DOHH2 (cell line): ENCODE measurements at regions not wholly inside any gene's neighbourhood (a gene's known extent, or its start where the extent isn't known, plus 50 kb on each side); places are given as distances from the start of the nearest gene placed in this dataset.

ENCODE experiments used
- H3F3A ChIP-seq: fragments of 200-600 bp; sonication (generic), shearing (Covaris generic); 2 replicates; pipeline ENCODE4 v1.6.0; 2016; ENCODE audit warnings: antibody characterized with exemption, mild to moderate bottlenecking; ENCODE audit not compliant: control insufficient read depth, insufficient read depth
- H3K27ac ChIP-seq: fragments of 200-600 bp; sonication (generic); 2 replicates; pipeline ENCODE4 v1.5.1; 2014; ENCODE audit warnings: low read depth, mild to moderate bottlenecking, low read length, moderate library complexity
- H3K27me3 ChIP-seq: fragments of 200-600 bp; sonication (generic); 2 replicates; pipeline ENCODE4 v1.6.1; 2014; ENCODE audit warnings: mild to moderate bottlenecking, low read length, mixed read lengths; ENCODE audit not compliant: control insufficient read depth
- H3K36me3 ChIP-seq: fragments of 200-600 bp; sonication (generic); 2 replicates; pipeline ENCODE4 v1.6.1; 2014; ENCODE audit warnings: mild to moderate bottlenecking, low read length, moderate library complexity, mixed read lengths; ENCODE audit not compliant: control insufficient read depth
- H3K4me1 ChIP-seq: fragments of 200-600 bp; sonication (generic); 2 replicates; pipeline ENCODE4 v1.6.1; 2014; ENCODE audit warnings: mild to moderate bottlenecking, low read length, mixed read lengths; ENCODE audit not compliant: control insufficient read depth
- H3K4me2 ChIP-seq: fragments of 200-600 bp; sonication (generic); 2 replicates; pipeline ENCODE4 v1.6.0; 2014; ENCODE audit warnings: mild to moderate bottlenecking, low read length, moderate library complexity
- H3K4me3 ChIP-seq: fragments of 200-600 bp; sonication (generic); 2 replicates; pipeline ENCODE4 v1.5.1; 2014; ENCODE audit warnings: mild to moderate bottlenecking, low read length, mixed read lengths
- H3K79me2 ChIP-seq: fragments of 200-600 bp; sonication (generic); 2 replicates; pipeline ENCODE4 v1.6.1; 2014; ENCODE audit warnings: mild to moderate bottlenecking, low read length, mixed read lengths; ENCODE audit not compliant: control insufficient read depth
- H3K9me2 ChIP-seq: fragments of 200-600 bp; sonication (generic); replicated peaks from 2 replicates; pipeline ENCODE4 v1.6.1; 2014; ENCODE audit warnings: mild to moderate bottlenecking, low read length, mixed read lengths; ENCODE audit not compliant: control insufficient read depth
- H3K9me3 ChIP-seq: fragments of 200-600 bp; sonication (generic); 2 replicates; pipeline ENCODE4 v1.6.1; 2014; ENCODE audit warnings: antibody characterized with exemption, low read length, mixed read lengths; ENCODE audit not compliant: control insufficient read depth, insufficient read depth
- H4K20me1 ChIP-seq: fragments of 200-600 bp; sonication (generic); 2 replicates; pipeline ENCODE4 v1.6.0; 2014; ENCODE audit warnings: low read depth, mild to moderate bottlenecking, antibody characterized with exemption, low read length, moderate library complexity; ENCODE audit not compliant: control insufficient read depth, insufficient read depth
- EZH2phosphoT487 ChIP-seq: fragments of 200-600 bp; sonication (generic); IDR thresholded peaks from 2 replicates; pipeline ENCODE4 v1.6.1; 2017; ENCODE audit warnings: borderline replicate concordance, mild to moderate bottlenecking, antibody characterized with exemption, low read length, moderate library complexity, mixed read lengths
- TF ChIP-seq, protein P1 (sequence below): fragments of 200-600 bp; sonication (generic); IDR thresholded peaks from one replicate; pipeline ENCODE4 v1.5.1; 2014; ENCODE audit warnings: antibody characterized with exemption, mild to moderate bottlenecking, low read depth, low read length; ENCODE audit not compliant: poor library complexity, severe bottlenecking

DNA sequence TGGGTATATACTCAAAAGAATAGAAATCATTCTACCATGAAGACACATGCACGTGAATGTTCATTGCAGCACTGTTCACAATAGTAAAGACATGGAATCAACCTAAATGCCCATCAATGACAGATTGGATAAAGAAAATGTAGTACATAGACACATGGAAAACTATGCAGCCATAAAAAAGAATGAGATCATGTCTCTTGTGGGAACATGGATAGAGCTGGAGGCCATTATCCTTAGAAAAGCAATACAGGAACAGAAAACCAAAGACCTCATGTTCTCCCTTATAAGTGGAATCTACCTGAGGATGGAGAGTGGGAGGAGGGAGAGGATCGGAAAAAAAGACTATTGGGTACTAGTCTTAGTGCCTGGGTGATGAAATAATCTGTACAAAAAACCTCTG, 143.9 kb downstream of the RHOU start:
- no peaks in the 10 kb centered on the region for H3K79me2 ChIP-seq
- H3K4me2 ChIP-seq: no peak overlapping the region
- H3K27ac ChIP-seq: no peak overlapping the region
- no peaks in the 10 kb centered on the region; the same call in 1 of the 2 replicates for H3K27me3 ChIP-seq
- H3K36me3 ChIP-seq: no peaks in the 10 kb centered on the region
- no peaks in the 10 kb centered on the region for H3K4me1 ChIP-seq
- no peaks in the 10 kb centered on the region for H4K20me1 ChIP-seq
- H3K9me2 ChIP-seq: no peaks in the 10 kb centered on the region
- H3F3A ChIP-seq: no peaks in the 10 kb centered on the region
- TF ChIP-seq, protein P1, sequence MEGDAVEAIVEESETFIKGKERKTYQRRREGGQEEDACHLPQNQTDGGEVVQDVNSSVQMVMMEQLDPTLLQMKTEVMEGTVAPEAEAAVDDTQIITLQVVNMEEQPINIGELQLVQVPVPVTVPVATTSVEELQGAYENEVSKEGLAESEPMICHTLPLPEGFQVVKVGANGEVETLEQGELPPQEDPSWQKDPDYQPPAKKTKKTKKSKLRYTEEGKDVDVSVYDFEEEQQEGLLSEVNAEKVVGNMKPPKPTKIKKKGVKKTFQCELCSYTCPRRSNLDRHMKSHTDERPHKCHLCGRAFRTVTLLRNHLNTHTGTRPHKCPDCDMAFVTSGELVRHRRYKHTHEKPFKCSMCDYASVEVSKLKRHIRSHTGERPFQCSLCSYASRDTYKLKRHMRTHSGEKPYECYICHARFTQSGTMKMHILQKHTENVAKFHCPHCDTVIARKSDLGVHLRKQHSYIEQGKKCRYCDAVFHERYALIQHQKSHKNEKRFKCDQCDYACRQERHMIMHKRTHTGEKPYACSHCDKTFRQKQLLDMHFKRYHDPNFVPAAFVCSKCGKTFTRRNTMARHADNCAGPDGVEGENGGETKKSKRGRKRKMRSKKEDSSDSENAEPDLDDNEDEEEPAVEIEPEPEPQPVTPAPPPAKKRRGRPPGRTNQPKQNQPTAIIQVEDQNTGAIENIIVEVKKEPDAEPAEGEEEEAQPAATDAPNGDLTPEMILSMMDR: no peak
- 0 out of 2 replicates have a peak, but pooled peaks cover 1% of the 10 kb centered on the region for H3K9me3 ChIP-seq
- no peak overlapping the region for H3K4me3 ChIP-seq

DNA sequence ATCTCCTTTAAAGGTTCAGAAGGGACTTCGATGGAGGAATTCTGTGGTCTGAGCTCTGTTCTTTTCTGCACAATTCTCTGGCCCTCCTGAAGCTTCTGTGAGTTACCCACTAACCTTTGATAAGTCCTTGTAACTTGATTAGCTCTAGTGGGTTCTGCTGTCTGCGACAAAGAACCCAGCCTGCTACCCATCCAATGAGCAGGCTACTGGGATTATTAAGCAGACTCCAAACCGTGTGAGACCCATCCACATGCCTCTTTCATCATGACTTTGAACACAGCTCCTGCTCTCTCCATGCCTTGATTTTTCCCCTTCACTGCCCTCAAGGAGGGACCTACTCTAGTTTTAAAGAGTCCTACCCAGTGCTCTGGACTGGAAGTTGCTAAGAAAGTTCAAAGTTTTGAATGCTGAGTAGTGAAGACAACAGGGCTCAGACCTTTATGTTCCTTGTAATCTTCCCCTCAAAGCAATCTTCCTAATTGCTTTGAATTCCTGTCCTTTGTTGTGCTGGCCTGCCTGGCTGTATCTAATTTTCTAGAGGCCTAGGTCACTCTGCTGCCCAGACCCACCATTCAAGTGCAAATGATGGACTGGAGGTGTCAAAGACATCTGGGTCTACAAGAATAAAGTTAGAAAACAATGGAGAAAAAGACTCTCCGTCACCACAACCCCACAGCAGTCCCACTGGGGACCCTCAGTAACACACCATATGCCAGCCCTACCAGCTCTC, 146.9 kb downstream of the RHOU start:
- Histone ChIP-seq H3K27me3 (no peaks in the 10 kb centered on the region; the same call in 1 of the 2 replicates), H3K4me3 (no peak overlapping the region), H3F3A (no peaks in the 10 kb centered on the region)

DNA sequence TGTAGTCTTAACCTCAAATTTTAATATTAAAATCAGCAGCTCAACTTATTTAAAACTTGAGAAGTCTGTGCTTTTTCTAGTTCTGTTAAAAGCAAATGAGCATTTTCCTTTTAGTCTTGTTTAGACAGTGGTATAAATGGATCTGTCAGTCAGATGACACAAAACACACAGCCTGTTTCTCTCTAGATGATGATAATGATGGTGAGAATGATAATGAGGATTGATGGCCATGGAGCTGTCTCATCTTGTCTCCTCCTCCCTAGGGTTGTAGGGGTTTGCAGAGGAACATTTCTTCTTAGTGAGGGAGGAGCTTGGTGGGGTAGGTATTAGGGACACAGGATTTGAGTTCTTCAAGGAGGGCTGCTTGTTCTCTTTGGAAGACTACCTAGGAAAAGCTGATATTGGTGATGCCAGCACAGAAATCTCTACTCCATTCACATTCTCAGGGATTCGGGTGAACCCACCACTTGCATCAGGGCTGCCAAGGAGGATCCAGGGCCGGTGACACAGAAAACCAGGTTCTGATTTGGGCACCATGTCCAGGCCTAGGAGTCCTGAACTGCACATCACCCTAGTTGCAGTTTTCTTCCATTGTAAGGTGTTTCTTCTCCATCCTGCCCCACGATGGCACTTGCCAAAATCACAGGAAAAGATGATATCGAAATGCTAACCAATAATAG, 147.6 kb downstream of the RHOU start:
- Histone ChIP-seq H3K4me2 (no peak overlapping the region), H3K27ac (no peak overlapping the region), H3F3A (no peaks in the 10 kb centered on the region), H3K9me3 (0 out of 2 replicates have a peak, but pooled peaks cover 4% of the 10 kb centered on the region), H4K20me1 (no peaks in the 10 kb centered on the region), H3K79me2 (no peaks in the 10 kb centered on the region), H3K9me2 (no peaks in the 10 kb centered on the region), H3K27me3 (no peaks in the 10 kb centered on the region; the same call in 1 of the 2 replicates), H3K4me1 (no peaks in the 10 kb centered on the region), H3K4me3 (no peak overlapping the region), H3K36me3 (no peaks in the 10 kb centered on the region)
- TF ChIP-seq EZH2phosphoT487: no peak
- TF ChIP-seq, protein P1: no peak

More for the DNA sequence above, 146.9 kb downstream of the RHOU start:
- H3K9me3 ChIP-seq: 0 out of 2 replicates have a peak, but pooled peaks cover 4% of the 10 kb centered on the region
- no peak overlapping the region for H3K27ac ChIP-seq
- no peaks in the 10 kb centered on the region for H3K36me3 ChIP-seq
- H3K4me2 ChIP-seq: no peak overlapping the region
- no peaks in the 10 kb centered on the region for H3K9me2 ChIP-seq
- H3K79me2 ChIP-seq: no peaks in the 10 kb centered on the region
- H3K4me1 ChIP-seq: no peaks in the 10 kb centered on the region
- no peak for TF ChIP-seq EZH2phosphoT487
- TF ChIP-seq, protein P1: no peak
- no peaks in the 10 kb centered on the region for H4K20me1 ChIP-seq
